HFFc6 (cell line): ENCODE measurements at regions not wholly inside any gene's neighbourhood (a gene's known extent, or its start where the extent isn't known, plus 50 kb on each side); places are given as distances from the start of the nearest gene placed in this dataset.

Source experiments
- DNase-seq: peaks from one replicate; pipeline ENCODE4 v3.0.0-alpha.2; 2018
- H3K27ac Mint-ChIP-seq: 2 replicates; pipeline ENCODE4 v1.8.0; 2020; ENCODE audit warnings: mild to moderate bottlenecking, mixed read lengths
- H3K27me3 Mint-ChIP-seq: 2 replicates; pipeline ENCODE4 v1.8.0; 2021; ENCODE audit warnings: mild to moderate bottlenecking, moderate library complexity, mixed read lengths; ENCODE audit not compliant: insufficient read depth
- H3K36me3 Mint-ChIP-seq: 2 replicates; pipeline ENCODE4 v1.8.0; 2021; ENCODE audit warnings: low read depth, mixed read lengths
- H3K4me1 Mint-ChIP-seq: 2 replicates; pipeline ENCODE4 v1.8.0; 2020; ENCODE audit warnings: low read depth, mixed read lengths
- H3K4me3 Mint-ChIP-seq: 2 replicates; pipeline ENCODE4 v1.8.0; 2020; ENCODE audit warnings: mild to moderate bottlenecking, moderate library complexity, mixed read lengths
- H3K9me3 Mint-ChIP-seq: 2 replicates; pipeline ENCODE4 v1.8.0; 2020; ENCODE audit warnings: mild to moderate bottlenecking, mixed read lengths
- TF ChIP-seq, protein P1 (sequence below): fragments of 200-600 bp; sonication (generic); IDR thresholded peaks from 2 replicates; pipeline ENCODE4 v1.5.0; 2021; ENCODE audit warnings: antibody characterized with exemption, mild to moderate bottlenecking

DNA sequence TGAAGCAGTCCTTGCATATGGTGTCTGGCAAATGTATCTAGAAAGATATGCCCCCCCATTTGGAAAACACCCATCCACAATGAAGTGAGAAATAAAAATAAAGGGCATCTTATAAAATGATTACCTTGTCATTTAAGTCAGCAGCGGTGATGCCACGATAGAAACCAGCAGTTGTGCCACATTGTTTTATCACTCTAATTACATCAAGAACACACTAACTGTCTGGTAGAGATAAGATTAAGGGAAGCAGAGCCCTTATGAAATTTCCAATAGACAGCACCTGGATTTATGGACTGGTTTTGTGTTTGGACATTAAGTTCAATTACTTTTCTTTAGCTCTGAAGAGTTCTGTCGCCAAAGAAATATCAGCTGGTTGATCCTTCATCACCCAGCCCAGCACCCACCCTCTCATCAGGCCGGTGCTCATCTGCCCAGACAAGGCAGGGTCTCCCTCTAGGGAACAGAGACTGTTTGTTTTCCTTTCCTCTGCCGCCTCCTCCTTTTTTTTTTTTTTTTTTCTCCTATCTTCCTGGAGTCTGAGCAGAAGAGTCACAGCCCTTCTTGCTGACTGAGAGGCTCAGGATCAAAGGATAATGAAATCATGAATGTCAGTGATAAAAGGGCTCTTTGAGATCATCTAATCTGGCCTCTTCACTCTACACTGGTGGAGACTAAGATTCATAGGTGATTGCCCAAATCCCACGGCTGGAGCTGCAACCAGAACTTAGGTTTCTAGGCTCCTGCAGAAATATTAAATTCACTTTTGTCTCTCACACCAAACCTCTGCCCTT is 464.1 kb downstream of the NTRK3 start:
- TF ChIP-seq, protein P1, sequence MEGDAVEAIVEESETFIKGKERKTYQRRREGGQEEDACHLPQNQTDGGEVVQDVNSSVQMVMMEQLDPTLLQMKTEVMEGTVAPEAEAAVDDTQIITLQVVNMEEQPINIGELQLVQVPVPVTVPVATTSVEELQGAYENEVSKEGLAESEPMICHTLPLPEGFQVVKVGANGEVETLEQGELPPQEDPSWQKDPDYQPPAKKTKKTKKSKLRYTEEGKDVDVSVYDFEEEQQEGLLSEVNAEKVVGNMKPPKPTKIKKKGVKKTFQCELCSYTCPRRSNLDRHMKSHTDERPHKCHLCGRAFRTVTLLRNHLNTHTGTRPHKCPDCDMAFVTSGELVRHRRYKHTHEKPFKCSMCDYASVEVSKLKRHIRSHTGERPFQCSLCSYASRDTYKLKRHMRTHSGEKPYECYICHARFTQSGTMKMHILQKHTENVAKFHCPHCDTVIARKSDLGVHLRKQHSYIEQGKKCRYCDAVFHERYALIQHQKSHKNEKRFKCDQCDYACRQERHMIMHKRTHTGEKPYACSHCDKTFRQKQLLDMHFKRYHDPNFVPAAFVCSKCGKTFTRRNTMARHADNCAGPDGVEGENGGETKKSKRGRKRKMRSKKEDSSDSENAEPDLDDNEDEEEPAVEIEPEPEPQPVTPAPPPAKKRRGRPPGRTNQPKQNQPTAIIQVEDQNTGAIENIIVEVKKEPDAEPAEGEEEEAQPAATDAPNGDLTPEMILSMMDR = no peak
- no peak overlapping the region for H3K27ac Mint-ChIP-seq
- no peak overlapping the region for H3K4me3 Mint-ChIP-seq

DNA sequence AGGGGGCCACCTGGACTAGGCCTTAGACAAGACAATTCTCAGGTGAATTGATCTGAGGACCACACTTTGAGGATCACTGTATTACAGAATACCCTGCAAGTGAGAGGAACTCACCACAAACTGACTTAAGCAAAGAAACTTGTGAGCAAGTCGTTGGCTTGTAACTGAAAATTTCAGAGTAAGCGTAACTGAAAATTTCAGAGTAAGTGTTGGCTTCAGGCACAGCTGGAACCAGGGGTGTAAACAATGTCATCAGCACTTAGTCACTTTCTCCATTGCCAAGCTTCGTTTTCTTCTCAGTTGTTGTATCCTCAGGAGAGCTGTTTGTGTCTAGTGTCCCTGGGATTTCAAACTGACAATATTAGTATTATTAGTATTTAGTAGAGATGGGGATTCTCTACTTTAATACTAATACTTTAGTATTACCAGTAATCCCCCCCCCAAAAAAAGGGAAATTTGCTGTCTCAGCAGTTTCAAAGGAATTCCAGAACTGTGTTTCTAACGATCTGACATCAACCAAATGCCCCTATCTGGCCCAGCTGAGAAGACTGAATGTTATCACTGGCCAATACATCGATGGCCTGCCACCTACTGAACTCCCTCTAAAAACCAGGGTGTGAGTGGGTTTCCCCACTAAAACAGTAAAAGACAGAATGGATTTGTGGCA is 474.4 kb downstream of the NTRK3 start:
- DNase-seq = no peak
- Mint-ChIP-seq H3K27me3 (peaks cover 15% of the 10 kb centered on the region), H3K36me3 (no peaks in the 10 kb centered on the region), H3K4me1 (peaks cover 7% of the 10 kb centered on the region), H3K27ac (no peak overlapping the region), H3K4me3 (no peak overlapping the region), H3K9me3 (no peaks in the 10 kb centered on the region)
- TF ChIP-seq, protein P1 = no peak

More for the DNA sequence above, 464.1 kb downstream of the NTRK3 start:
- Mint-ChIP-seq H3K9me3 (no peaks in the 10 kb centered on the region), H3K4me1 (no peaks in the 10 kb centered on the region), H3K36me3 (no peaks in the 10 kb centered on the region), H3K27me3 (peaks cover 6% of the 10 kb centered on the region; the same call in 1 of the 2 replicates)
- no peak for DNase-seq

DNA sequence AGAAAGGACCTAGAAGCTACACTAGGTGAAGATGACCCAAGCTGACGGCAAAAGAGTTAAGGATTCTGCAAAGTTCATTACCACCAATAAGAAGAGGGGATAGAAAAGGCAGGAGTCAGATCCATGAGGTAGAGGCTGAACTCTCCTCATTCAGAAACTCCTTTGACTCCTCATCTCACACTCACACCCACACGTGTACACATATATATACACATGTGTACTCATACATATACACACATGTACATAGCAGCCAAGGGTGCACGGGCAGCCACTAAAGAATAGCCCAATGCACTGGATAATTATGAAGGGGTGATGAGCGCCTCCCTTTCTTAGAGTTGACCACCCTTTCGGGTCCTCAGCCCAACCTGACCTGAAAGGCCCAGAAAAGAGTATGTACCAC is 476.8 kb downstream of the NTRK3 start:
- H3K9me3 Mint-ChIP-seq = no peaks in the 10 kb centered on the region
- TF ChIP-seq, protein P1 = no peak
- H3K4me1 Mint-ChIP-seq = peaks cover 18% of the 10 kb centered on the region
- H3K27ac Mint-ChIP-seq = no peak overlapping the region
- DNase-seq = no peak
- no peaks in the 10 kb centered on the region for H3K36me3 Mint-ChIP-seq
- H3K4me3 Mint-ChIP-seq = no peak overlapping the region
- H3K27me3 Mint-ChIP-seq = peaks cover 15% of the 10 kb centered on the region

DNA sequence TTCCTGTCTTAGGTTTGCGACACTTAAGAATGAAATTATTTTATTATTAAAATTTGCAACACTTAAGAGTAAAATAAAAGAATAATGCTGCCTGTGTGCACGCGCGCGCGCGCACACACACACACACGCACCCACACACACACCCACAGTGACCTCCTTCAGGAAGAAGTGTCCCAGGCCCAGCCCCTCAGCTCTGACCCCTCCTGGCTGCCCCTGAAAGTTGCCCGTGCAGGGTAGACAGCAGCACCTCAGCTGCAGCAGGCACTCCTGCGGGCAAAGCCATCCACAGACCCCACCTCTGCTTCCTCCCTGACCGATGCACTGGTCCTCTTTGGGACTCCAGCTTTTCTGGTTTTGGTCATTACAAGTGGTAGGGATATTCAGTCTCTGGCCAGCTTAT is 478.2 kb downstream of the NTRK3 start:
- Mint-ChIP-seq H3K27ac (no peak overlapping the region), H3K9me3 (no peaks in the 10 kb centered on the region), H3K27me3 (peaks cover 15% of the 10 kb centered on the region), H3K36me3 (no peaks in the 10 kb centered on the region), H3K4me1 (peaks cover 18% of the 10 kb centered on the region), H3K4me3 (no peak overlapping the region)
- TF ChIP-seq, protein P1 = no peak
- DNase-seq = no peak

DNA sequence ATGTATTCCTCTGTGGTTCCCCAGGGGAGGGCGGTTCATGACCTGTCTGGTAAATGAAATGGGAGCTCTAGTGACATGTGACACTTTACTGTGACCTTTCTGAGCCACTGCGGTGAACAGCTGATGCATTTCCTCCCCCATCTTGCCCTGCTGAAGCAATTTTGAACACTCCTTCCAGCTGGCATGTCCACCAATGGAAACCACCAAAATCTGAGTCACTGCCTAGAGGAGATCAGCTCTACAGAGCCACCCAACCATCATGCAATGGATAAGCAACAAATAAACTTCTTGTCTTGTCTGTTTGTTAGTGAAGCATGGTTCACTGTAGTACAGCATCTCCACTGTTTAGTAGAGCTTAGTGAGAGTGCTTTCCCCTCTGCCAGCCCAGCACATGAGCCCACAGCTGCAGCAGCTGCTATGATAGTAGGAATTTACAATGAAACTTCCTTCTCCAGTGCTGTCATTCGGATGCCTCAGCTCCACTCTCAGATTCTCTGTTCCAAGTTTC is 479.4 kb downstream of the NTRK3 start:
- H3K9me3 Mint-ChIP-seq = no peaks in the 10 kb centered on the region
- peak; percentile 80 for DNase-seq
- TF ChIP-seq, protein P1 = no peak
- no peaks in the 10 kb centered on the region for H3K36me3 Mint-ChIP-seq
- no peak overlapping the region for H3K4me3 Mint-ChIP-seq
- peak overlapping the region; percentile 21; the same call in 1 of the 2 replicates for H3K27ac Mint-ChIP-seq
- peaks cover 15% of the 10 kb centered on the region for H3K27me3 Mint-ChIP-seq
- H3K4me1 Mint-ChIP-seq = peaks cover 18% of the 10 kb centered on the region
